ENCODE measurements at regions not wholly inside any gene's neighbourhood (a gene's known extent, or its start where the extent isn't known, plus 50 kb on each side); places are given as distances from the start of the nearest gene placed in this dataset.

GRCh38 chr14:38389681-38390080, 133.8 kb upstream of the CLEC14A start:
- TF ChIP-seq SIN3A (IDR thresholded peaks at IDR 0.05; ENCODE audit: borderline replicate concordance, insufficient read depth, low read depth, low read length) (no peak), REST (IDR thresholded peaks at IDR 0.05; ENCODE audit: insufficient read depth in 1 of 2, low read depth in 2 of 2, low read length in 1 of 2) (no peak)

Data from Panc1 (cell line).